Glomerular visceral epithelial cell (primary cell): ENCODE measurements at regions not wholly inside any gene's neighbourhood (a gene's known extent, or its start where the extent isn't known, plus 50 kb on each side); places are given as distances from the start of the nearest gene placed in this dataset.

Experiments used
- DNase-seq: peaks from one replicate; pipeline ENCODE4 v3.0.0-alpha.2; 2016; ENCODE audit errors: extremely low spot score

GRCh38 chr22:48382197-48382596 lies 1445.5 kb downstream of the BRD1 start:
- no peak for DNase-seq

GRCh38 chr22:48380016-48380665 lies 1447.5 kb downstream of the BRD1 start:
- no peak for DNase-seq

- DNase-seq = no peak
These were observed 1448.3 kb downstream of the BRD1 start for GRCh38 chr22:48379371-48379770.

DNA sequence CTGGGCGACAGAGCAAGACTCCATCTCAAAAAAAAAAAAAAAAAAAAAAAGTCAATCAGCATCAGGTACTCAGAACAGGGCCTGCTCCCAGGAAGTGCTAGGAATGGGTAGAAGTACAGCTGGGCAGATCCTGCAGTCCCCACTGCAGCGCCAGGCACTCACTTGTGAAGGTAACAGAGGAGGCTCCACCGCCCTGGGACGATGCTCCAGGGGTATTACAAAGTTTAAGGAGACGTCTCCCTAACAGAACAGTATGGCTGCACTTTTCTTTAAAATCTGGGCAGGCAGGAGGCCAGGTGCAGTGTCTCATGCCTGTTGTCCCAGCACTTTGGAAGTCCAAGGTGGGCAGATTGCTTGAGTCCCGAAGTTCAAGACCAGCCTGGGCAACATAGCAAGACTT lies 1449.0 kb downstream of the BRD1 start:
- DNase-seq = no peak

GRCh38 chr22:48376936-48377712 lies 1450.5 kb downstream of the BRD1 start:
- no peak for DNase-seq

GRCh38 chr22:48376428-48376827 lies 1451.2 kb downstream of the BRD1 start:
- no peak for DNase-seq

GRCh38 chr22:48373626-48374173 lies 1454.0 kb downstream of the BRD1 start:
- no peak for DNase-seq

GRCh38 chr22:48372390-48372789 lies 1455.3 kb downstream of the BRD1 start:
- no peak for DNase-seq

DNA sequence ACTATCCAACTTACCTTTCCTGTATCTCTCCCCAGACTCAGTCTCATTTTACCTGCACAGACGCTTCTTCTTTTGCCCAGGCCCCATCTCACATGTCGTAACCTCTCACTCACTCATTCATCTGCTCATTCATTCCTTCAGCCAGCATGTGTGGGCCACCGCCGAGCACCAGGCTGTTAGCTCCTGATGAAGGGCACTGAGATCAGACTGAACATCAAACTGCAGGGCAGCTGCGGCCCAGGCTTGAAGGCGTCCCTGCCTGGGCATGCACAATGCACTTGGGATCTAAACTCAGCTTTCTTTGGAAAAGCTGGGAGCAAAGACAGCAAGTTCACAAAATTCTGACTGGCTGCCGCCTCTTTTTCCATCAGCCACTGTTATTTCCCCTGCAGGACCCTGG lies 1456.3 kb downstream of the BRD1 start:
- no peak for DNase-seq

- no peak for DNase-seq
These were observed 1457.0 kb downstream of the BRD1 start for GRCh38 chr22:48370508-48371325.

- no peak for DNase-seq
These were observed 1457.7 kb downstream of the BRD1 start for GRCh38 chr22:48369789-48370507.

DNA sequence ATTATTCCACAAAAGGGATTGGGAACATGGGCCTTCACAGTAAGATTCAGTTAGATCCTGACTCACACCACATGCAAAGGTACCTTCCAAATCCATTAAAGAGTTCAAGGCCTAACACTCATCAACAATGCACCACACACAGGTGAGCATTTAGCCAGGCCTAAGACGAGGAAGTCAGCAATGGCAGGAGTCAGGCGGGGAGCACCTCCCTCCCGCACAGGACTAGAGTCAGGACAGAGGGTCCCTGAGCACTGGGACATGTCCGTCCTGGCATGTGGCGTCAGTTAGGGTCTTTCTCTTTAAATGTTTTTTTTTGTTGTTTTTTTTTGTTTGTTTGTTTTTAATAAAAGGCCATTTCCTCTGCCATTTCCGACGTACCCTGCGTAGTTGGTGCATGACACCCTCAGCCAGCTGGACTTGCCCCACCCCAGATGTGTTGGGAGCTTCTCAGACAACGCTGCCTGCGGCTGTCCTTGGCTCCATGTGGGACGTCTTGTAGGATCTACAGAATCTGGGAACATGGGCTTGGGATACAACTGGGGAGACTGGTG lies 1458.6 kb downstream of the BRD1 start:
- DNase-seq = no peak

DNA sequence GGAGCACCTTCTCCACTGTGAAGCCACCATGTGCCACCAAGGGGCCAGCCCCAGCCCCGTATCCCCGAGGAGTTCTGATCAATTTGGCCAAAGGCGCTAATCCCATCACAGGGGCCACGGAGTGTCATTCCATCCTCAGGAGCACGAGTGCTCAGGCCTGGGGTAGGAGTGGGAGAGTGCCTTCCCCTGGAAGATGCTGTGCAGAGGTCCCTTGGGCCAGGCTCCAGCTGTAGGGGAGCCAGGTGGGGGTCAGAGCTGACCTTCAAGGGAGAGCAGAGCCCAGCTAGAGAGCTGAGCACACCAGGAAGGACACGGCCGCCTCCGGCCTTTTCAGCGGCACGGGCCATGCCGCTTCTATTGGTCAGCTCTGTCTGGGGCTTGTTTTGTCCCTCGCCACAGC lies 1459.9 kb downstream of the BRD1 start:
- DNase-seq = no peak

DNA sequence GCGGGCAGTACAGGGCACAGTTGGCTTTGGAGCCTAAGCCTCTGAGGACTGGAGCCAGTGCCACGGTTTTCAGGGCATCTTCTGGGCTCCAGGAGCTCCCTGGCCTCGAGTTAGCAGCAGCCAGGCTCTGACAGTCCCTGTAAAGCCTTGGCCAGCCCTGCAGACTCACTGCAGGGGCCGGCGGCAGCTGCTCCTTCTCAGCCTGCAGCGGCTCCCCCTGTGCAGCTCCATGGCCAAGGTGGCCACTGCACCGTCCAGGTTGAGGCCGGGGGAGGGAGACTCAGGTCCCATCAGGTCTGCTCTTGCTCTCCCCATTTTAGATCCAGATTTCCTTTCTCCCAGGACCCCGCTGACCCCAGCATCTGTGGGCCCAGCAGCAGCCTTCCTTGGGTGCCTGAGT lies 1461.1 kb downstream of the BRD1 start:
- no peak for DNase-seq

GRCh38 chr22:48366056-48366455 lies 1461.6 kb downstream of the BRD1 start:
- DNase-seq = no peak

- no peak for DNase-seq
These were observed 1462.3 kb downstream of the BRD1 start for GRCh38 chr22:48365386-48365785.

- DNase-seq = no peak
These were observed 1464.8 kb downstream of the BRD1 start for GRCh38 chr22:48362721-48363404.

DNA sequence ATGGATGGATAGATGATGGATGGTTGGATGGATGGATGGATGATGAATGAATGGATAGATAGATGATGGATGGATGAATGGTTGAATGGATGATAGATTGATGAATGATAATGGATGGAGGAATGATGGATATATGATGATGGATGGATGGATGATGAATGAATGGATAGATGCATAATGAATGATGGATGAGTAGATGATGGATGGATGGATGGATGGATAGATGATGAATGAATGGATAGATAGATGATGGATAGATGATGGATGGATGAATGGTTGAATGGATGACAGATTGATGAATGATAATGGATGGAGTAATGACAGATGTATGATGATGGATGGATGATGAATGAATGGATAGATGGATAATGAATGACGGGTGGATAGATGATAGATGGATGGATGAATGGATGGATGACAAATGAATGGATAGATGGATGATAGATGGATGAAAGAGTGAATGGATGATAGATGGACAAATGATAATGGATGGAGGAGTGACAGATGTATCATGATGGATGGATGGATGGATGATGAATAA lies 1466.5 kb downstream of the BRD1 start:
- DNase-seq = no peak

DNA sequence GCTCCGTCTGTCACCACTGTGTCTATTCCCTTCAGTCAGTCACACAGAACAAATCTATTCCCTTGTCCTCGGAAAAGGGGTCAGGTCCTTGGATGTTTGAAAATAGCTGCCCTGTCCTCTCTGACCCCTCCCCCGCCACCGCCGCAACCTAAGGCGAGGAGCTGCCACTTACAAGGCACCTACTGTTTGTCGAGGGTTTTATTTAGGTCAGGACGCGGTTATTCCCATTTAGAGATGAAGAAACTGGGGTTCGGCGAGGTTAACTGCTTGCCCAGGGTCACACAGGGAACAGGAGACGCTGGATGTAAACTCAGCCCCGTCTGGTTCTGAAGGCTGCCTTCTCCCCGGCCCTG lies 1468.1 kb downstream of the BRD1 start:
- DNase-seq = no peak

GRCh38 chr22:48358886-48359612 lies 1468.6 kb downstream of the BRD1 start:
- DNase-seq = no peak
